ENCODE measurements at regions not wholly inside any gene's neighbourhood (a gene's known extent, or its start where the extent isn't known, plus 50 kb on each side); places are given as distances from the start of the nearest gene placed in this dataset.

GRCh38 chr10:120270906-120271305 is 186.1 kb upstream of the PLPP4 start:
- H3K23ac ChIP-seq (ENCODE audit: insufficient read length, low read depth, low read length) = no peak overlapping the region
- DNase-seq = no peak
- no peaks in the 10 kb centered on the region for H3K9me3 ChIP-seq (ENCODE audit: control insufficient read depth, low read depth, low read length)
- peaks cover 3 to 13% (median 5%) of the 10 kb centered on the region in 3 experiments; a peak in 3 of 7 replicates for H3K36me3 Mint-ChIP-seq (ENCODE audit: insufficient read depth in 1 of 3, low read depth in 3 of 3)
- no peak overlapping the region for H2BK15ac ChIP-seq (ENCODE audit: low read depth, low read length)
- H2BK5ac ChIP-seq (ENCODE audit: insufficient read length, low read length) = no peak overlapping the region
- H4K20me1 ChIP-seq (ENCODE audit: control insufficient read depth, insufficient read depth, insufficient read length) = no peaks in the 10 kb centered on the region
- H3K23me2 ChIP-seq (ENCODE audit: insufficient read length, low read depth, low read length, poor library complexity, severe bottlenecking) = no peaks in the 10 kb centered on the region
- H4K5ac ChIP-seq (ENCODE audit: insufficient read length, low read depth, low read length) = no peak overlapping the region
- no peak overlapping the region for H3K27ac ChIP-seq (ENCODE audit: insufficient read length, low read depth, low read length)
- no peak overlapping the region for H3K27ac Mint-ChIP-seq
- no peak for TF ChIP-seq CTCF (conservative IDR thresholded peaks at IDR 0.05)
- H3K18ac ChIP-seq (ENCODE audit: insufficient read length, low read depth, low read length) = no peak overlapping the region
- no peak overlapping the region for H3K14ac ChIP-seq (ENCODE audit: insufficient read depth, low read length)
- no peak overlapping the region for H2BK120ac ChIP-seq (ENCODE audit: low read depth, low read length, poor library complexity, severe bottlenecking)
- H3K9me3 Mint-ChIP-seq = peaks cover 10 to 14% of the 10 kb centered on the region in 2 experiments
- H4K91ac ChIP-seq (ENCODE audit: insufficient read length, low read depth, low read length) = no peak overlapping the region
- H3T11ph ChIP-seq (ENCODE audit: low read length) = no peak overlapping the region
- no peak overlapping the region for H3K56ac ChIP-seq (ENCODE audit: insufficient read length, low read depth, low read length)
- no peaks in the 10 kb centered on the region for H3K79me2 ChIP-seq (ENCODE audit: insufficient read depth, low read length)
- no peak overlapping the region for H2AK5ac ChIP-seq (ENCODE audit: insufficient read length, low read length)
- no CpG with 5 or more reads among the region's 1 CpG for WGBS (ENCODE audit: extremely low coverage, insufficient read length, low lambda C conversion rate)
- peaks cover 4% of the 10 kb centered on the region; the same call in 1 of the 2 replicates for H3K4me1 ChIP-seq (ENCODE audit: insufficient read depth, low read length)
- no peaks in the 10 kb centered on the region for H3K79me1 ChIP-seq (ENCODE audit: insufficient read depth, low read depth, low read length, poor library complexity, severe bottlenecking)
- H3K4ac ChIP-seq (ENCODE audit: low read depth, low read length) = no peak overlapping the region
- H3K9ac ChIP-seq (ENCODE audit: extremely low read depth, insufficient read length, low read length) = no peak overlapping the region
- H3K4me1 Mint-ChIP-seq = peaks cover 7% of the 10 kb centered on the region in 2 experiments
- no peak overlapping the region for H2BK20ac ChIP-seq (ENCODE audit: low read depth, low read length, poor library complexity, severe bottlenecking)
- H3K27me3 Mint-ChIP-seq (ENCODE audit: low read depth) = peaks cover 16% of the 10 kb centered on the region
- no peak overlapping the region for H2AFZ ChIP-seq (ENCODE audit: low read length)
- H2BK12ac ChIP-seq (ENCODE audit: insufficient read length, low read depth, low read length) = no peak overlapping the region
- no peak overlapping the region for H3K4me2 ChIP-seq (ENCODE audit: insufficient read depth, insufficient read length, low read length)
- no peak overlapping the region for H4K8ac ChIP-seq (replicated peaks; ENCODE audit: insufficient read length, low read depth, low read length)
- no peak overlapping the region for H3K4me3 Mint-ChIP-seq
- no peaks in the 10 kb centered on the region for H3K27me3 ChIP-seq (ENCODE audit: insufficient read depth, low read length)

Measured in H9 (cell line).